ENCODE measurements at regions not wholly inside any gene's neighbourhood (a gene's known extent, or its start where the extent isn't known, plus 50 kb on each side); places are given as distances from the start of the nearest gene placed in this dataset.

- TF ChIP-seq JUN (IDR thresholded peaks at IDR 0.05; ENCODE audit: low read depth, low read length) (no peak), SIX5 (IDR thresholded peaks at IDR 0.05; ENCODE audit: low read depth, low read length) (no peak)
These were observed 165.0 kb downstream of the ICE1 start (continued) for GRCh38 chr5:5587474-5587873.

All from H1 (cell line).